Hepatocyte (in vitro differentiated cells): ENCODE measurements at regions not wholly inside any gene's neighbourhood (a gene's known extent, or its start where the extent isn't known, plus 50 kb on each side); places are given as distances from the start of the nearest gene placed in this dataset.

Source experiments
- DNase-seq: peaks from one replicate; pipeline ENCODE4 v3.0.0-alpha.2; 2016; ENCODE audit warnings: low spot score
- H2AFZ ChIP-seq: fragments of 200-600 bp; sonication (generic); 2 replicates; pipeline ENCODE4 v1.6.0; 2016; ENCODE audit warnings: antibody characterized with exemption, mild to moderate bottlenecking
- H3K27ac ChIP-seq: fragments of 200-600 bp; sonication (generic); 2 replicates; pipeline ENCODE4 v1.5.1; 2016; ENCODE audit warnings: mild to moderate bottlenecking
- H3K27me3 ChIP-seq: fragments of 200-600 bp; sonication (generic); 2 replicates; pipeline ENCODE4 v1.6.1; 2016
- H3K36me3 ChIP-seq: fragments of 200-600 bp; sonication (generic); replicated peaks from 2 replicates; pipeline ENCODE4 v1.5.1; 2016; ENCODE audit warnings: low read depth; ENCODE audit not compliant: insufficient read depth
- H3K4me1 ChIP-seq: fragments of 200-600 bp; sonication (generic); 2 replicates; pipeline ENCODE4 v1.5.1; 2016; ENCODE audit warnings: mild to moderate bottlenecking, moderate library complexity; ENCODE audit not compliant: insufficient read depth
- H3K4me2 ChIP-seq: fragments of 200-600 bp; sonication (generic); 2 replicates; pipeline ENCODE4 v1.6.0; 2016
- H3K4me3 ChIP-seq: fragments of 200-600 bp; sonication (generic); 2 replicates; pipeline ENCODE4 v1.5.1; 2016; ENCODE audit warnings: mild to moderate bottlenecking
- H3K79me2 ChIP-seq: fragments of 200-600 bp; sonication (generic); 2 replicates; pipeline ENCODE4 v1.6.0; 2017; ENCODE audit warnings: mild to moderate bottlenecking
- H3K9me2 ChIP-seq: fragments of 200-600 bp; sonication (generic); replicated peaks from 2 replicates; pipeline ENCODE4 v1.6.0; 2017; ENCODE audit warnings: mild to moderate bottlenecking; ENCODE audit not compliant: insufficient read depth
- H3K9me3 ChIP-seq: fragments of 200-600 bp; sonication (generic); 2 replicates; pipeline ENCODE4 v1.5.1; 2016; ENCODE audit warnings: low read depth, mild to moderate bottlenecking
- H4K20me1 ChIP-seq: fragments of 200-600 bp; sonication (generic); 2 replicates; pipeline ENCODE4 v1.6.0; 2016; ENCODE audit warnings: mild to moderate bottlenecking; ENCODE audit not compliant: insufficient read depth, poor library complexity, severe bottlenecking
- EZH2 ChIP-seq: fragments of 200-600 bp; sonication (generic); IDR thresholded peaks from 2 replicates; pipeline ENCODE4 v1.6.1; 2016; ENCODE audit warnings: antibody characterized with exemption, mild to moderate bottlenecking, borderline replicate concordance
- EZH2phosphoT487 ChIP-seq: fragments of 200-600 bp; sonication (generic); IDR thresholded peaks from one replicate; pipeline ENCODE4 v1.6.1; 2018; ENCODE audit warnings: antibody characterized with exemption, mild to moderate bottlenecking, low read depth, moderate library complexity; ENCODE audit not compliant: unreplicated experiment, severe bottlenecking
- WGBS: methylation state at CpG from one replicate; pipeline ENCODE4 v1.1.6; 2016; ENCODE audit warnings: low lambda C conversion rate; ENCODE audit errors: missing lambda C conversion rate; 5-methylcytosine and 5-hydroxymethylcytosine counted together
- TF ChIP-seq, protein P1 (sequence below): fragments of 200-600 bp; sonication (generic); IDR thresholded peaks from 2 replicates; pipeline ENCODE4 v1.5.1; 2016; ENCODE audit warnings: antibody characterized with exemption, mild to moderate bottlenecking; ENCODE audit not compliant: poor library complexity

DNA sequence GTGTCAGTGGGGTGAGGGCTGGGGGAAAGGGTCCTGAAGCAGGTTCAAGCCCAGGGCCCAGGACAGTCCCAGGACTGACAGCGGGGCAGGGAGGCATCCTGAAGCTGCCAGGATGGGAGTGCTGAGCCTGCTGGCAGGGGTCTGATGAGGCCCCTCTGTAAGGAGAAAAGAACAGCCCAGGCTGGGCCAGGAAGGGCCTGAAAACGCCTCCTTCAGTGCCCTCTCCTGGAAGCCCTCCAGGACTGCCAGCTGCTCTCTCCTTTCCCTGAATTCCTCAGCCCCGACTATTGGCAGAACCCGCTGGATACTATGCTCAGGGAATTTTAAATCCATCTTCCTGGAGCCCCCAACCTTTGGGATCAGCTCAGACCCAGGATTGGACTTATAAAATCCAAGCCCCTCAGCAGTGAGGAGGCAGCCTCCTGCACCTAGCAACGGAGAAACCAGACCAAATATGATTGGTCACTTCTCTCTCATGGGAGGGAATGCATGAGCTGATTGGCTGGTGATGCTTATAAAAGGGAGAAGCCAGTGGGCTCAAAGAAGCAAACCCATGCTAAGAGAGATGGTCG lies 203.5 kb upstream of the LINGO1 start:
- no peak for TF ChIP-seq EZH2phosphoT487
- TF ChIP-seq, protein P1, sequence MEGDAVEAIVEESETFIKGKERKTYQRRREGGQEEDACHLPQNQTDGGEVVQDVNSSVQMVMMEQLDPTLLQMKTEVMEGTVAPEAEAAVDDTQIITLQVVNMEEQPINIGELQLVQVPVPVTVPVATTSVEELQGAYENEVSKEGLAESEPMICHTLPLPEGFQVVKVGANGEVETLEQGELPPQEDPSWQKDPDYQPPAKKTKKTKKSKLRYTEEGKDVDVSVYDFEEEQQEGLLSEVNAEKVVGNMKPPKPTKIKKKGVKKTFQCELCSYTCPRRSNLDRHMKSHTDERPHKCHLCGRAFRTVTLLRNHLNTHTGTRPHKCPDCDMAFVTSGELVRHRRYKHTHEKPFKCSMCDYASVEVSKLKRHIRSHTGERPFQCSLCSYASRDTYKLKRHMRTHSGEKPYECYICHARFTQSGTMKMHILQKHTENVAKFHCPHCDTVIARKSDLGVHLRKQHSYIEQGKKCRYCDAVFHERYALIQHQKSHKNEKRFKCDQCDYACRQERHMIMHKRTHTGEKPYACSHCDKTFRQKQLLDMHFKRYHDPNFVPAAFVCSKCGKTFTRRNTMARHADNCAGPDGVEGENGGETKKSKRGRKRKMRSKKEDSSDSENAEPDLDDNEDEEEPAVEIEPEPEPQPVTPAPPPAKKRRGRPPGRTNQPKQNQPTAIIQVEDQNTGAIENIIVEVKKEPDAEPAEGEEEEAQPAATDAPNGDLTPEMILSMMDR: no peak
- TF ChIP-seq EZH2: no peak
- no peaks in the 10 kb centered on the region for H4K20me1 ChIP-seq
- no peak overlapping the region for H2AFZ ChIP-seq
- H3K4me2 ChIP-seq: no peak overlapping the region
- no peaks in the 10 kb centered on the region for H3K79me2 ChIP-seq
- no peaks in the 10 kb centered on the region for H3K9me3 ChIP-seq
- WGBS: 44% methylated on average over 6 of the region's 6 CpGs
- no peak overlapping the region for H3K4me3 ChIP-seq
- no peaks in the 10 kb centered on the region for H3K4me1 ChIP-seq
- H3K27me3 ChIP-seq: no peaks in the 10 kb centered on the region
- no peak for DNase-seq
- no peak overlapping the region for H3K27ac ChIP-seq
- H3K9me2 ChIP-seq: no peaks in the 10 kb centered on the region
- no peaks in the 10 kb centered on the region for H3K36me3 ChIP-seq

DNA sequence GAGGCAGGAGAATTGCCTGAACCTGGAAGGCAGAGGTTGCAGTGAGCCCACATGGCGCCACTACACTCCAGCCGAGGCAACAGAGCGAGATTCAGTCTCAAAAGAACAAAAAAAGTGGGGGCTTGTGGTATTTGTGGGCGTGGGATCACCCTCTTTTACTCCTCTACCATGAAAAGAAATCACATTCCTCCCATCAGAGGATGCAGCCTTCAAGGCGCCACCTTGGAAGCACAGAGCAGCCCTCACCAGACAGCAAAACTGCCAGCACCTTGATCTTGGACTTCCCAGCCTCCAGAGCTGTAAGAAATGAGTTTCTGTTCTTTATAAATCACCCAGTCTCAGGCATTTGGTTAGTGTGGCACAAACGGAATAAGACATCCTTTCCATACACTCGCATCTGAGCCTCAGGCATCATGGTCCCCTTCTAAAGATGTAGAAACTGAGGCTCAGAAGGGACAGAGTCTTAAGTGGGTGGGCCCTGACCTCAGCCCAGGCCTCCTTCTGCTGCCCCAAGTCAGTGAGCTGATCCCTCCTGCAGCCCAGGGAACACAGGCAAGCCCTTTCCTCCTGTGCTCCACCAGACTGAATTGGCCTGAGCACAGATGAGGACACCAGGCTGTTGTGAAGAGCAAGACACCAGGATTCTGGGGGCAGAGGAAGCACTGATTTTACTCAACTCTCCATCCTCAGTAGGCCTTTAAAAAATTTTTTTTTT lies 201.7 kb upstream of the LINGO1 start:
- Histone ChIP-seq H3K4me3 (no peak overlapping the region), H3K36me3 (no peaks in the 10 kb centered on the region), H3K9me3 (no peaks in the 10 kb centered on the region), H2AFZ (no peak overlapping the region), H3K27ac (no peak overlapping the region), H3K9me2 (no peaks in the 10 kb centered on the region), H3K4me1 (no peaks in the 10 kb centered on the region), H4K20me1 (no peaks in the 10 kb centered on the region), H3K27me3 (no peaks in the 10 kb centered on the region), H3K79me2 (no peaks in the 10 kb centered on the region), H3K4me2 (no peak overlapping the region)
- WGBS: 93% methylated on average over 7 of the region's 7 CpGs
- TF ChIP-seq EZH2phosphoT487 (no peak), EZH2 (no peak)
- TF ChIP-seq, protein P1: no peak
- no peak for DNase-seq

DNA sequence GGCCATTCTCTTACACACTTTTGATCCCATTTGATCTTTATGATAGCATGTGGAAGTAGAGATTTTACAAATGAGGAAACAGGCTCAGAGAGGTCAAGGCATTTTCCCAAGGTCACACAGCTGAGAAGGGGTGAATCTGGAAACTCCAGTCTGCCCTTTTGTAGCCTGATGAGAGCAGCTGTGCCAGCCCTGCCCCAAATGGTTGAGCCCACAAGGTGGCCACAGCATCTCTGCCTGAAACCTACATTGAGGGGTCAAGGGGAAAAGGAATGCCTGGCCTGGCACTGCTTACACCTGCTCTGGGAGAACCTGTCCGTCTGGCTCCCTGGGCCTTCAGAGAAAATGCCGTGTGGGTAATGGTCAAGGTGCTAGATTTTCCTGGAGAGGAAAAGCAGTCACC lies 200.2 kb upstream of the LINGO1 start:
- no peaks in the 10 kb centered on the region for H3K9me2 ChIP-seq
- no peak overlapping the region for H3K27ac ChIP-seq
- no peaks in the 10 kb centered on the region for H3K79me2 ChIP-seq
- no peak for DNase-seq
- TF ChIP-seq EZH2: no peak
- no peak overlapping the region for H3K4me3 ChIP-seq
- H4K20me1 ChIP-seq: no peaks in the 10 kb centered on the region
- H3K36me3 ChIP-seq: no peaks in the 10 kb centered on the region
- no peaks in the 10 kb centered on the region for H3K4me1 ChIP-seq
- 61% methylated on average over 2 of the region's 2 CpGs for WGBS
- H3K27me3 ChIP-seq: no peaks in the 10 kb centered on the region
- H3K4me2 ChIP-seq: no peak overlapping the region
- no peak overlapping the region for H2AFZ ChIP-seq
- H3K9me3 ChIP-seq: no peaks in the 10 kb centered on the region

DNA sequence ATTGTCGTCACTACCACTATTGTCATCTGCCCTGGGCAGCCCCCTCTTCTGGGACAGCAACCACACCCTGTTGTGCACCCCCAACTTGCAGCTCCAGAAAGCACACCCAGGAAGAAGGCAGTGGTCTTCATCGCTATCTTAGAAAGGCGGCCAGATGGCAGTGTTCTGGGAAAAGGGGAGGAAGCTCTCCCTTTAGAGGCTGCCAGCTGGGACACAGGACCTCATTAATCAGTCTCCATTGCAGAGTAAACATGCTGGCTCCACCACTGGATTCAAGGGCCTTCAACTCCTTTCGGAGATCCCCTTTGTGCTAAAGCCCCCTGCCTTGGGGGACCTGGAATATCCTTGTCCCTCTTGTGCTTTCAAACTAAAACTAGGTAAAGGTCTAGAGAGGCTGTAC lies 199.3 kb upstream of the LINGO1 start:
- H3K4me2 ChIP-seq: no peak overlapping the region
- no peaks in the 10 kb centered on the region for H3K9me3 ChIP-seq
- H3K36me3 ChIP-seq: no peaks in the 10 kb centered on the region
- no peaks in the 10 kb centered on the region for H3K79me2 ChIP-seq
- H3K4me1 ChIP-seq: no peaks in the 10 kb centered on the region
- no peaks in the 10 kb centered on the region for H3K9me2 ChIP-seq
- no peak for DNase-seq
- H3K4me3 ChIP-seq: no peak overlapping the region
- TF ChIP-seq EZH2phosphoT487 (no peak), EZH2 (no peak)
- TF ChIP-seq, protein P1: no peak
- H3K27me3 ChIP-seq: no peaks in the 10 kb centered on the region
- no peaks in the 10 kb centered on the region for H4K20me1 ChIP-seq
- 73% methylated on average over 4 of the region's 4 CpGs for WGBS
- no peak overlapping the region for H3K27ac ChIP-seq
- no peak overlapping the region for H2AFZ ChIP-seq
